ENCODE measurements at regions not wholly inside any gene's neighbourhood (a gene's known extent, or its start where the extent isn't known, plus 50 kb on each side); places are given as distances from the start of the nearest gene placed in this dataset.

GRCh38 chr3:177437513-177438337 lies 240.4 kb upstream of the TBL1XR1 start:
- no TSS peak for BruUV-seq (replicated peaks)
- Mint-ChIP-seq H3K4me1 (ENCODE audit: low read depth, unreplicated experiment) (peaks cover under 1% of the 10 kb centered on the region), H3K4me3 (ENCODE audit: unreplicated experiment) (no peak overlapping the region), H3K9me3 (ENCODE audit: unreplicated experiment) (no peaks in the 10 kb centered on the region), H3K27ac (ENCODE audit: unreplicated experiment) (no peak overlapping the region), H3K27me3 (ENCODE audit: insufficient read depth, unreplicated experiment) (no peaks in the 10 kb centered on the region), H3K36me3 (ENCODE audit: insufficient read depth, unreplicated experiment) (no peaks in the 10 kb centered on the region)
- Histone ChIP-seq H3K4me1 (no peaks in the 10 kb centered on the region), H3K4me3 (ENCODE audit: low read depth, low read length) (no peak overlapping the region), H3K27me3 (replicated peaks; ENCODE audit: control insufficient read depth, insufficient read depth, low read length) (no peaks in the 10 kb centered on the region), H3K36me3 (ENCODE audit: control insufficient read depth, insufficient read depth, low read length) (no peaks in the 10 kb centered on the region), H3K9me3 (no peaks in the 10 kb centered on the region)
- TF ChIP-seq, protein P1, sequence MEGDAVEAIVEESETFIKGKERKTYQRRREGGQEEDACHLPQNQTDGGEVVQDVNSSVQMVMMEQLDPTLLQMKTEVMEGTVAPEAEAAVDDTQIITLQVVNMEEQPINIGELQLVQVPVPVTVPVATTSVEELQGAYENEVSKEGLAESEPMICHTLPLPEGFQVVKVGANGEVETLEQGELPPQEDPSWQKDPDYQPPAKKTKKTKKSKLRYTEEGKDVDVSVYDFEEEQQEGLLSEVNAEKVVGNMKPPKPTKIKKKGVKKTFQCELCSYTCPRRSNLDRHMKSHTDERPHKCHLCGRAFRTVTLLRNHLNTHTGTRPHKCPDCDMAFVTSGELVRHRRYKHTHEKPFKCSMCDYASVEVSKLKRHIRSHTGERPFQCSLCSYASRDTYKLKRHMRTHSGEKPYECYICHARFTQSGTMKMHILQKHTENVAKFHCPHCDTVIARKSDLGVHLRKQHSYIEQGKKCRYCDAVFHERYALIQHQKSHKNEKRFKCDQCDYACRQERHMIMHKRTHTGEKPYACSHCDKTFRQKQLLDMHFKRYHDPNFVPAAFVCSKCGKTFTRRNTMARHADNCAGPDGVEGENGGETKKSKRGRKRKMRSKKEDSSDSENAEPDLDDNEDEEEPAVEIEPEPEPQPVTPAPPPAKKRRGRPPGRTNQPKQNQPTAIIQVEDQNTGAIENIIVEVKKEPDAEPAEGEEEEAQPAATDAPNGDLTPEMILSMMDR (IDR thresholded peaks at IDR 0.05; ENCODE audit: insufficient read depth in 1 of 2, low read depth in 1 of 2, low read length in 1 of 2, severe bottlenecking in 1 of 2, unreplicated experiment in 1 of 2): no peak
- POLR2A ChIA-PET: no interaction called here
- CTCF ChIA-PET: no interaction called here
- intact Hi-C loops (cut with micrococcal nuclease; ENCODE audit: unreplicated experiment): no loop called here
- no peak for DNase-seq

DNA sequence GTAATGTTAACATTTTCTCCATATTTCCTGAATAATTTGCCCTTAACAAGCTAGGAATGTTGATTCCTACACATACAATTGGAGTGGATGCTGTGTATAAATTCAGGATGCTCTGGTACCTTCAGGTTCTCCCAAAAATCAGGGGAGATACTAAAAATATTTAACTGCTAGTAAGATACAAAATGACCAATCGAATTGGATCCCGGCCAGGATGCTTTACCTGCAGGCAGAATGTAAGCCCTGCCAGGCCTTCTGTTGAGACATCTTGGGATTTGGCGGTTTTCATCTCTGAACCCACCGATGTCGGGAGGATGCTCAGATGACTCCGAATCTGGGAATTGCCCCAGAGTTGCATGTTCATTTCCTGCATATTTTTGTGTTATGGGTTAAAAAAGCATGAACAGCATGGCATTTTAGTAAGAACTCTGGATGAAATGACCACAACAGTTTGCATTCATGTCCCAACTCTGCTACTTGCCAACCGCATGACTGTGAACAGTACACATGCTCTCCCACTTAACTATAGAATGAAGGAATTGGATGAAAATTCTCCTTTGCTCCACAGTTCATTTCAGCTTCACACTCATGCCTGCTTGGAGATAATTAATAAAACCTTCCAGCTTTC lies 241.4 kb upstream of the TBL1XR1 start:
- H3K27ac Mint-ChIP-seq (ENCODE audit: unreplicated experiment): no peak overlapping the region
- H3K9me3 ChIP-seq: no peaks in the 10 kb centered on the region
- H3K4me3 Mint-ChIP-seq (ENCODE audit: unreplicated experiment): no peak overlapping the region
- no TSS peak for BruUV-seq (replicated peaks)
- intact Hi-C loops (cut with micrococcal nuclease; ENCODE audit: unreplicated experiment): no loop called here
- CTCF ChIA-PET: no interaction called here
- no peak for DNase-seq
- no peak overlapping the region for H3K4me3 ChIP-seq (ENCODE audit: low read depth, low read length)
- H3K4me1 ChIP-seq: 0 out of 2 replicates have a peak, but pooled peaks cover 6% of the 10 kb centered on the region
- peaks cover 5% of the 10 kb centered on the region for H3K4me1 Mint-ChIP-seq (ENCODE audit: low read depth, unreplicated experiment)
- POLR2A ChIA-PET: no interaction called here
- no peaks in the 10 kb centered on the region for H3K36me3 ChIP-seq (ENCODE audit: control insufficient read depth, insufficient read depth, low read length)
- H3K36me3 Mint-ChIP-seq (ENCODE audit: insufficient read depth, unreplicated experiment): no peaks in the 10 kb centered on the region
- H3K9me3 Mint-ChIP-seq (ENCODE audit: unreplicated experiment): no peaks in the 10 kb centered on the region
- H3K27me3 Mint-ChIP-seq (ENCODE audit: insufficient read depth, unreplicated experiment): no peaks in the 10 kb centered on the region
- TF ChIP-seq, protein P1 (IDR thresholded peaks at IDR 0.05; ENCODE audit: insufficient read depth in 1 of 2, low read depth in 1 of 2, low read length in 1 of 2, severe bottlenecking in 1 of 2, unreplicated experiment in 1 of 2): no peak
- H3K27me3 ChIP-seq (replicated peaks; ENCODE audit: control insufficient read depth, insufficient read depth, low read length): no peaks in the 10 kb centered on the region

GRCh38 chr3:177439694-177440269 lies 242.5 kb upstream of the TBL1XR1 start:
- no peak for DNase-seq
- Histone ChIP-seq H3K9me3 (no peaks in the 10 kb centered on the region), H3K4me1 (0 out of 2 replicates have a peak, but pooled peaks cover 6% of the 10 kb centered on the region), H3K4me3 (ENCODE audit: low read depth, low read length) (no peak overlapping the region), H3K27me3 (replicated peaks; ENCODE audit: control insufficient read depth, insufficient read depth, low read length) (no peaks in the 10 kb centered on the region), H3K36me3 (ENCODE audit: control insufficient read depth, insufficient read depth, low read length) (no peaks in the 10 kb centered on the region)
- peaks cover 9% of the 10 kb centered on the region for H3K4me1 Mint-ChIP-seq (ENCODE audit: low read depth, unreplicated experiment)
- no peaks in the 10 kb centered on the region for H3K36me3 Mint-ChIP-seq (ENCODE audit: insufficient read depth, unreplicated experiment)
- H3K4me3 Mint-ChIP-seq (ENCODE audit: unreplicated experiment): no peak overlapping the region
- H3K27me3 Mint-ChIP-seq (ENCODE audit: insufficient read depth, unreplicated experiment): no peaks in the 10 kb centered on the region
- POLR2A ChIA-PET: no interaction called here
- intact Hi-C loops (cut with micrococcal nuclease; ENCODE audit: unreplicated experiment): no loop called here
- no peak overlapping the region for H3K27ac Mint-ChIP-seq (ENCODE audit: unreplicated experiment)
- CTCF ChIA-PET: no interaction called here
- no peaks in the 10 kb centered on the region for H3K9me3 Mint-ChIP-seq (ENCODE audit: unreplicated experiment)
- TF ChIP-seq, protein P1 (IDR thresholded peaks at IDR 0.05; ENCODE audit: insufficient read depth in 1 of 2, low read depth in 1 of 2, low read length in 1 of 2, severe bottlenecking in 1 of 2, unreplicated experiment in 1 of 2): no peak
- no TSS peak for BruUV-seq (replicated peaks)

Measured in Caco-2 (cell line).